ENCODE measurements at regions not wholly inside any gene's neighbourhood (a gene's known extent, or its start where the extent isn't known, plus 50 kb on each side); places are given as distances from the start of the nearest gene placed in this dataset.

- Histone ChIP-seq H2BK20ac (ENCODE audit: low read depth, low read length) (no peak overlapping the region), H3K9me3 (ENCODE audit: control insufficient read depth, insufficient read depth, low read length) (no peaks in the 10 kb centered on the region), H3K56ac (ENCODE audit: extremely low read depth, insufficient read depth, low read length) (no peak overlapping the region), H3K4ac (ENCODE audit: low read depth, low read length) (no peak overlapping the region), H2BK5ac (ENCODE audit: low read depth, low read length, poor library complexity, severe bottlenecking) (no peak overlapping the region), H3K18ac (ENCODE audit: low read depth, low read length) (no peak overlapping the region), H3K14ac (replicated peaks; ENCODE audit: low read depth, low read length) (no peak overlapping the region), H3K9ac (ENCODE audit: low read depth, low read length) (no peak overlapping the region), H3K36me3 (ENCODE audit: control insufficient read depth, insufficient read depth, low read length) (no peaks in the 10 kb centered on the region), H3K27ac (ENCODE audit: insufficient read depth, low read length) (no peak overlapping the region), H4K91ac (ENCODE audit: insufficient read depth, low read depth, low read length) (no peak overlapping the region), H4K8ac (ENCODE audit: low read depth in 2 of 2, low read length in 2 of 2) (no peak overlapping the region), H2BK120ac (ENCODE audit: low read depth, low read length) (no peak overlapping the region), H2AFZ (replicated peaks; ENCODE audit: low read length, poor library complexity) (no peak overlapping the region), H3K27me3 (ENCODE audit: control insufficient read depth, insufficient read depth, low read length) (no peaks in the 10 kb centered on the region; the same call in none of the 2 replicates), H2AK5ac (ENCODE audit: low read depth, low read length) (no peak overlapping the region), H3K23ac (ENCODE audit: low read depth, low read length) (no peak overlapping the region), H4K5ac (ENCODE audit: low read depth, low read length) (no peak overlapping the region), H4K20me1 (ENCODE audit: insufficient read depth, low read length) (no peaks in the 10 kb centered on the region), H3K4me2 (ENCODE audit: low read depth, low read length) (no peak overlapping the region), H3K4me3 (ENCODE audit: insufficient read depth, low read depth, low read length) (no peak overlapping the region), H3K9me1 (ENCODE audit: insufficient read depth, low read length) (no peaks in the 10 kb centered on the region), H2AK9ac (replicated peaks; ENCODE audit: low read depth, low read length, poor library complexity) (no peak overlapping the region), H3K79me1 (ENCODE audit: low read depth in 1 of 2, low read length in 2 of 2) (no peaks in the 10 kb centered on the region), H3K4me1 (ENCODE audit: control insufficient read depth, insufficient read depth, low read length) (no peaks in the 10 kb centered on the region), H2BK15ac (ENCODE audit: low read depth, low read length) (no peak overlapping the region)
- TF ChIP-seq RFX5 (IDR thresholded peaks at IDR 0.05; ENCODE audit: low read depth, low read length) (no peak), RCOR1 (IDR thresholded peaks at IDR 0.05; ENCODE audit: insufficient replicate concordance, low read length) (no peak), MAZ (IDR thresholded peaks at IDR 0.05; ENCODE audit: borderline replicate concordance, low read depth, low read length) (no peak), MXI1 (IDR thresholded peaks at IDR 0.05; ENCODE audit: borderline replicate concordance, low read depth, low read length) (no peak), USF2 (IDR thresholded peaks at IDR 0.05; ENCODE audit: low read depth, low read length) (no peak), CTCF (conservative IDR thresholded peaks at IDR 0.05; ENCODE audit: low read depth, low read length) (no peak), FOS (IDR thresholded peaks at IDR 0.05; ENCODE audit: low read depth, low read length) (no peak), BHLHE40 (IDR thresholded peaks at IDR 0.05; ENCODE audit: low read depth, low read length) (no peak), CHD1 (IDR thresholded peaks at IDR 0.05; ENCODE audit: low read depth, low read length) (no peak)
- CTCF ChIA-PET = no interaction called here
- dilution Hi-C loops (cut with HindIII; ENCODE audit: low sequenced_read_pairs, unreplicated experiment) (no loop called here), intact Hi-C loops (cut with micrococcal nuclease) (loop anchor here (10.0 kb wide), 1 partner anchor 1758 kb away; the partner anchor contains the start of gene CREM), in situ Hi-C loops (cut with MboI; ENCODE audit: low sequenced_read_pairs) (loop anchor here (5.0 to 25.0 kb wide), 3 partner anchors 1250 to 1770 kb away; no protein-coding TSS in a partner anchor)
- ATAC-seq (ENCODE audit: low read depth) (no peak), DNase-seq (no peak)
- POLR2A ChIA-PET (ENCODE audit: unreplicated experiment) = no interaction called here
- BruUV-seq (replicated peaks) = no TSS peak
- WGBS, 2 experiments (ENCODE audit: extremely low coverage in 2 of 2, insufficient read length in 1 of 2) = 0% methylated on average over 1 of the region's 3 CpGs; no CpG with 5 or more reads in 1 of the 2 experiments
Measured at GRCh38 chr10:36882781-36883180, 242.6 kb upstream of the ANKRD30A start.

Data from IMR-90 (cell line).